ACC112 (cell line): ENCODE measurements at regions not wholly inside any gene's neighbourhood (a gene's known extent, or its start where the extent isn't known, plus 50 kb on each side); places are given as distances from the start of the nearest gene placed in this dataset.
"Not testable (repeated sequence)": the region's sequence is repeated elsewhere in the genome, so short reads cannot be mapped to it uniquely, and the experiment has no call there.

Experiments used
- H2AFZ ChIP-seq: fragments of 200-600 bp; sonication (generic); one replicate; pipeline ENCODE4 v1.6.0; 2017; ENCODE audit warnings: antibody characterized with exemption, low read length; ENCODE audit not compliant: unreplicated experiment
- H3K27ac ChIP-seq: fragments of 200-600 bp; sonication (generic); 2 replicates; pipeline ENCODE4 v1.5.1; 2014; ENCODE audit warnings: low read depth, mild to moderate bottlenecking, antibody characterized with exemption, low read length, moderate library complexity
- H3K27me3 ChIP-seq: fragments of 200-600 bp; sonication (generic); 2 replicates; pipeline ENCODE4 v1.6.1; 2014; ENCODE audit warnings: mild to moderate bottlenecking, antibody characterized with exemption, low read length, moderate library complexity, mixed read lengths; ENCODE audit not compliant: insufficient read depth
- H3K36me3 ChIP-seq: fragments of 200-600 bp; sonication (generic); 2 replicates; pipeline ENCODE4 v1.6.1; 2016; ENCODE audit warnings: mild to moderate bottlenecking, antibody characterized with exemption, low read length, moderate library complexity, mixed read lengths; ENCODE audit not compliant: insufficient read depth
- H3K4me1 ChIP-seq: fragments of 200-600 bp; sonication (generic); one replicate; pipeline ENCODE4 v1.6.1; 2016; ENCODE audit warnings: low read length, mixed read lengths; ENCODE audit not compliant: insufficient read depth, unreplicated experiment, control insufficient read depth
- H3K4me3 ChIP-seq: fragments of 200-600 bp; sonication (generic); 2 replicates; pipeline ENCODE4 v1.5.1; 2014; ENCODE audit warnings: mild to moderate bottlenecking, low read depth, low read length
- H3K79me2 ChIP-seq: fragments of 200-600 bp; sonication (generic); one replicate; pipeline ENCODE4 v1.6.0; 2016; ENCODE audit warnings: low read length; ENCODE audit not compliant: control insufficient read depth, unreplicated experiment, insufficient read depth

DNA sequence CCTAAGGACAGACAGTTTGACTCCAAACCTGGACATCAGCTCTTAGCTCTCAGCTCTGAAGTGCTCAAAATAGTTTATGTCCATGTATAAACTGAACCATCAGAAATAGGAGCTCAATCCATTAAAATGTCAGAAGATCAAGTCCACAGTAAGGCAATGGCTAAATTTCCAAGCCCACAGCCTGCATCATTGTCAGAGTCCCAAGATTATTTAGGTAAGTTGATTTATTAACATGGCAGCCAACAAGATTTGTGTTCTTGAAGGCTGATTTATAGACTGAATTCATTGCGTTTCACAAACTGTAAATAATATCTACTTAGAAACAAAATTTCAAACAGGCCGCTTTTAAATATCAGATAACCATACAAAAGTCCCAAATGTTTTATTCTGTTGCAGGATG, 286.5 kb upstream of the ADGRL3 start:
- Histone ChIP-seq H3K4me3 (no peak overlapping the region), H3K27ac (no peak overlapping the region), H3K4me1 (no peaks in the 10 kb centered on the region), H3K27me3 (peaks cover 4% of the 10 kb centered on the region), H2AFZ (no peak overlapping the region), H3K36me3 (no peaks in the 10 kb centered on the region), H3K79me2 (no peaks in the 10 kb centered on the region)

DNA sequence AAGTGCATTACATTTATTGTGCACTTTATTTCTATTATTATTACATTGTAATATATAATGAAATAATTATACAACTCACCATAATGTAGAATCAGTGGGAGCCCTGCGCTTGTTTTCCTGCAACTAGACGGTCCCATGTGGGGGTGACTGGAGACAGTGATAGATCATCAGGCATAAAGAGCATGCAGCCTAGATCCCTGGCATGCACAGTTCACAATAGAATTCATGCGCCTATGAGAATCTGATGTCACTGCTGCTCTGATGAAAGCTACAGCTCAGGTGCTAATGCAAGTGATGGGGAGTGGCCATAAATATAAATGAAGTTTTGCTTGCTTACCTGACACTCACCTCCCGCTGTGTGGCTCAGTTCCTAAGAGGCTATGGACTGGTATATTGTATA, 278.4 kb upstream of the ADGRL3 start:
- H3K79me2 ChIP-seq, H3K36me3 ChIP-seq, H2AFZ ChIP-seq, H3K4me3 ChIP-seq, H3K27me3 ChIP-seq, H3K4me1 ChIP-seq, H3K27ac ChIP-seq: not testable (repeated sequence)

DNA sequence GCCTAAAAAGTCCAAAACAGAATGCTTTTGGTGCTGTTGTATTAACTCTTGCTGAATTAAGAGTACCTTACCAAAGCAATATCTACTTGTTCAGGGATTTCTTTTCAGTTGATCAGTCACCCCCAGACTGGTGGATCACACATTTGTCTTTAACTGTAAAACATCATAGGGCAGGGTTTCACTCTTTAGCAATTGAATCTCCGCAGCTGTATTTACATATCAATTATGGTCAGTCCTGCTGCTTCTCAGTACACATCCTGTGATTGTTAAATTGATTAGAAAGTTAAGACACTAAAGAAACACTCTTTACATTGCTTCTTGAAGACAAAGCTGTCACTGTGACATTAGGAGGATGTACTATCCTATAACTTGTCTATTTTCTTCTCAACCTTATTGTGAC, 277.1 kb upstream of the ADGRL3 start:
- H2AFZ ChIP-seq, result no peak overlapping the region
- H3K4me3 ChIP-seq, result no peak overlapping the region
- H3K27me3 ChIP-seq, result no peaks in the 10 kb centered on the region
- H3K79me2 ChIP-seq, result no peaks in the 10 kb centered on the region
- no peak overlapping the region for H3K27ac ChIP-seq
- no peaks in the 10 kb centered on the region for H3K36me3 ChIP-seq
- no peaks in the 10 kb centered on the region for H3K4me1 ChIP-seq

DNA sequence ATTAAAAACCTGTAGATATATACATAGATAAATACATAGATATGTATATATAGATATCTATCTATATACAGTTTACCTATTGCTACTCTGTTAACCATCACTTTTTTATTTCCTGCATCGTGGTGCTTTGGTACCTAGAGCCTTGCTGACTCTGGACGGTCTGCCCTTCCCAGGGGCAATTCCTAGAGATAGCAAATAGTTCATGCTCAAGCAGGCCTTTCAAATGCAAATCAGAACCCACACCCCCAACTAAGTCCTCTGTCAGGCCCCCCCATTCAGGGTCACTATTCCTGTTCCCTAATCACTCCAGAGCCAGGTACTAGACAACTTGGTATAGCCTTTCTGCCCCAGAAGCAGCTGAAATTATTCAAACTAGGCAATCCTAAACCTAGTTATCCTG, 273.5 kb upstream of the ADGRL3 start:
- Histone ChIP-seq H3K4me3 (no peak overlapping the region), H3K79me2 (no peaks in the 10 kb centered on the region), H3K4me1 (no peaks in the 10 kb centered on the region), H3K36me3 (no peaks in the 10 kb centered on the region), H2AFZ (no peak overlapping the region), H3K27me3 (no peaks in the 10 kb centered on the region), H3K27ac (no peak overlapping the region)

DNA sequence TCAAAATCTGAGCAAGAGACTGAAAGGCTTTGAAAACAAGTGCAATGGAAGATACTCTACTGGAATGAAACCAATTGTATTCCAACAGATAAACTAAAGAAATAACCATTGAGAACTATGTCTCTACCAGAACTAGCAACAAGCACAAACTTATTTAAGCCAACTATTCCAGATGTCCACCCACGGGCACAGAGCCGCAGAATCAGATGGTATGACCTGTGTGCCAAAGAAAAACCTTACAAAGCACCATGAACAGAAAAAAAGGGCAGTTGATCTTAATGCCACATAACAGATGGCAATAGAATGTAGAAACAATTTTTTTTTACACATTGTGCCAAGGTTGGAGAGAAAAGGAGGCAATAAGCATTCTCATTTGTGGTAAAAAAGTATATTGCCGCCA, 269.3 kb upstream of the ADGRL3 start:
- Histone ChIP-seq H3K27me3 (no peaks in the 10 kb centered on the region), H3K79me2 (no peaks in the 10 kb centered on the region), H3K36me3 (no peaks in the 10 kb centered on the region), H3K27ac (no peak overlapping the region), H2AFZ (no peak overlapping the region), H3K4me1 (no peaks in the 10 kb centered on the region), H3K4me3 (no peak overlapping the region)

DNA sequence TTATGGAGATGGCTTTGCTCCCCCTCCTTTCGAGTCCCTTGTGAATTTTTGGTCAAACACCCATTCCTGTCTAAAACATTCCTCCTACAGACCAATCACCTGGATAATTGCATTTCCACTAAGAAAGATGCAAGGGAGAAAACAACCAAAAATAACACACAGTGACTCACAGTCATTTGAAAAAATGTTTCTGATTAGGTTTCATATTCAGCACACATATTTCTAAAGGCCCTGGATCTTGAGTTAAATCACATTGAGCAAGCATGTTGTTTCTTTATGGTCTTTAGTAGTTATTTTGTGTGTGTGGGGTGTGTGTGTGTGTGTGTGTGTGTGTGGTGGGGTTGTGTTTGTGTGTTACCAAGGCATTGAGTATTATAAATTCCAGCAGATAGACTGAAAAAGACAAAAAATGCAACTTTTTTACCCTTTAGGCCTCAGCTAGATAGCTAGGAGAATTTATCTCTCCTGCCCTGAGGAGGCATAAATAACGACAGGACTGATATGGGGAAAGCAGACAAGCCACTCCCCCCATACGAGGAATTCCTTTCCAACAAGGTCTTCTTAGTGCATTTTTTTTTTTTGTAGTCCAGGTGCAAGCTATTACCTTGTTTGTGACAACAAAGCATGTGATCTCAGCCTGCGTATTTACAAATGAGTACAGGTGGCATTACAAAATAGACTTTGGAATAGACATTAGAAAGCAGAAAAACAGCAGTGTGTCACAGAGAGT, 265.4 kb upstream of the ADGRL3 start:
- H3K36me3 ChIP-seq, result no peaks in the 10 kb centered on the region
- no peak overlapping the region for H3K27ac ChIP-seq
- H3K4me1 ChIP-seq, result no peaks in the 10 kb centered on the region
- H3K79me2 ChIP-seq, result no peaks in the 10 kb centered on the region
- H3K4me3 ChIP-seq, result no peak overlapping the region
- no peak overlapping the region for H2AFZ ChIP-seq
- H3K27me3 ChIP-seq, result no peaks in the 10 kb centered on the region

DNA sequence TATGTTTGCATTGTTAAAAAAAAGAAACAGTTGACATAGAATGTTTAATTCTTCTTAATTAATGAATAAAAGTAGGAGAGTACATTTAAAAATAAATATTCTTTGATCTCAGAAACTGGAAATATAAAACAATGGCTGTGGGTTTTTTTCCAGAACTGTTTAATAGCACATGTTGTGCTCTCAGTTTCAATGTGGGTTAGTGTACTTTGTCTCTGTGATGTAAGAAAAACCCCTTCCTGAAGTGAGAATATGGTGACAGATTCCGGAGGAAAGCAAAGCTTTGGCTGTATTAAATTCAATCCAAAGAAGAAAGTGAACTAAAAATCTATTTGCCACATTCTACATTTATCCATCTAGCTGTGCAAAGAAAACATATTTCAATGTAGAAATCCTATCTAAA, 261.9 kb upstream of the ADGRL3 start:
- H3K4me1 ChIP-seq, result no peaks in the 10 kb centered on the region
- no peak overlapping the region for H3K27ac ChIP-seq
- H3K36me3 ChIP-seq, result no peaks in the 10 kb centered on the region
- H3K79me2 ChIP-seq, result no peaks in the 10 kb centered on the region
- H2AFZ ChIP-seq, result no peak overlapping the region
- no peak overlapping the region for H3K4me3 ChIP-seq
- H3K27me3 ChIP-seq, result no peaks in the 10 kb centered on the region

DNA sequence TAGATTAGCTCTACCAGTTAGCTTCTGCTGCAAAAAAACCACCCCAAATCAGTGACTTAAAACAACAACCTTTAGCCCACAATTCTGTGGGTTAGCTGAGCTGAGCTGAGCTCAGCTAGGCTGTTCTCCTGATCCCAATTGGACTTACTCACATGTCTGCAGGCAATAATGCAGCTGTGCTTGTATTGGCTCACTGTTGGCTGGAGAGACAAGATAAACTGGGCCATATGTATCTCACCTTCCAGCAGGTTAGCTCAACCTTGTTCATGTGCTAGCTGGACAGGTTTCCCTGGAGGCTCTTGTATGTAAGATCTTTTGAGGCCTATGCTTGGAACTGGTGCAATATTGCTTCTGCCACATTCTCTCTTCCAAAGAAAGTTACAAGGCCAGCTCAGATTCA, 261.5 kb upstream of the ADGRL3 start:
- Histone ChIP-seq H2AFZ (no peak overlapping the region), H3K36me3 (no peaks in the 10 kb centered on the region), H3K4me3 (no peak overlapping the region), H3K4me1 (no peaks in the 10 kb centered on the region), H3K79me2 (no peaks in the 10 kb centered on the region), H3K27me3 (no peaks in the 10 kb centered on the region), H3K27ac (no peak overlapping the region)

DNA sequence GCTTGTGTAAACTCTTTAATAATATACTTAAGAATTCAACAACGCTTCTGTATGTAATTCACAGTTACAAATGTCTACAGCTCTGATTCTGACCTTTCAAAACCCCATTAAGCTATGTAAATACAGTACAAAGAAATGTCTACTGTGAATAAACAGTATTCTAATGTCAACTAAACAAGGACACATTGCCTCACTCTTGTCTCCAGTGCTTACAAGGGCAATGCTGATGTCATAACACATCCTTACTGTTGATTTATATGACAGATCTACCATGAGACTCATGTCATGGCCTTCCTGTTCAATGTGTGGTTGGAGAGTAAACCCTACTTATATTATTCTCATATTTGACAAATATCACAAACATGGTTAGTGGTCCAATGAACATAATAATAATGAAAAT, 256.1 kb upstream of the ADGRL3 start:
- Histone ChIP-seq H3K79me2 (no peaks in the 10 kb centered on the region), H2AFZ (no peak overlapping the region), H3K27me3 (no peaks in the 10 kb centered on the region), H3K27ac (no peak overlapping the region), H3K4me1 (no peaks in the 10 kb centered on the region), H3K36me3 (no peaks in the 10 kb centered on the region), H3K4me3 (no peak overlapping the region)

DNA sequence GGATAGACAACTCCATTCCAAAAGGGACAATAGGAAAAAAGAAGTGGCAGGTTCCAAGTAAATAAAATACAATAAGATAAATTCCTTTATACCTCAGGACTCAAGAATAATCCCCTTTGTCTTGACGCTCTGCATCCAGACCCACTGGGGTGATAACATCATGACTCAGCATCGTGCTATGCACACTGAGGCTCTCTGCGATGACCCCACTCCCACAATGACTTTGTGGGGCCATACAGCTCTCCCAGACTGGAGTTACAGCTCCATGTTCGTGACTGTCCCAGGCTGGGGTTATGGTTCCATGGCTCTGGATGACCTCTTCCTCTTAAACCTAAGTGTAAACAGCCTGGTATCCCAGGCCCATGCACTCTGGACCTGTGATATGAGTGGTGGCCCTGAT, 254.5 kb upstream of the ADGRL3 start:
- no peaks in the 10 kb centered on the region for H3K27me3 ChIP-seq
- H3K36me3 ChIP-seq, result no peaks in the 10 kb centered on the region
- no peak overlapping the region for H3K27ac ChIP-seq
- peaks cover 3% of the 10 kb centered on the region for H3K4me1 ChIP-seq
- H3K79me2 ChIP-seq, result no peaks in the 10 kb centered on the region
- H3K4me3 ChIP-seq, result no peak overlapping the region
- H2AFZ ChIP-seq, result no peak overlapping the region

DNA sequence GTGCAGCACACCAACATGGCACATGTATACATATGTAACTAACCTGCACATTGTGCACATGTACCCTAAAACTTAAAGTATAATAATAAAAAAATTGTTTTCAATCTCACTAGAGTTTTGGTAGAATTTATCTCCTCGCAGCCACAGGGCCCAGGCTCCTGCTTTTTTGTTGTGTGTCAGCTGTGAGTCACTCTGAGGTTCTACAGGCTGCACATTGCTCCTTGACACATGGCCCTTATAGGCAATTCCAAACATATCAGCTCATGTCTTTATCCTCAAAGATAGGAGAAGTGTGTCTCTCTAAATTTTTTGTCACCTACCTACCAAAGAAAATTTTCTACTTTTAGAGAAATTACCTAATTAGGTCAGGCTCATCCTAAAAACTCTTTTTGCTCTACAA, 252.1 kb upstream of the ADGRL3 start:
- Histone ChIP-seq H3K79me2 (no peaks in the 10 kb centered on the region), H2AFZ (no peak overlapping the region), H3K27ac (no peak overlapping the region), H3K36me3 (no peaks in the 10 kb centered on the region), H3K4me3 (no peak overlapping the region), H3K4me1 (peaks cover 3% of the 10 kb centered on the region), H3K27me3 (peaks cover 5% of the 10 kb centered on the region; the same call in 1 of the 2 replicates)
